K562 (cell line): ENCODE measurements at regions not wholly inside any gene's neighbourhood (a gene's known extent, or its start where the extent isn't known, plus 50 kb on each side); places are given as distances from the start of the nearest gene placed in this dataset.

Source experiments
- ATAC-seq: fragments of 200-7000 bp; cut with Tn5 transposase; 3 replicates; pipeline ENCODE4 v1.9.1; 2020; ENCODE audit warnings: moderate library complexity
- BruUV-seq: library from RNA; stranded (reverse); fragments of 400-500 nt; replicated peaks from 2 replicates; lab custom pipeline; 2021; lab: Mats Ljungman, UMichigan
- CTCF ChIA-PET: fragments of 300-600 bp; formaldehyde crosslinking; extraction: SDS; loops from one replicate; lab custom pipeline; 2021; ENCODE audit warnings: low intra/inter-chr PET ratio; lab: Yijun Ruan, JAX
- POLR2A ChIA-PET: fragments of 300-600, 350-650 bp; sonication (Branson Sonifier 250); formaldehyde crosslinking; extraction: SDS; loops from one replicate; lab custom pipeline; 2021; ENCODE audit warnings: antibody characterized with exemption, inconsistent platforms; lab: Yijun Ruan, JAX
- DNase-seq, 4 experiments: peaks; one replicate each; pipeline versions ENCODE4 v3.0.0 to v3.0.0-alpha.2; 2011 to 2018; ENCODE audit warnings: low spot score in 3 of 4, mixed read lengths in 3 of 4; ENCODE audit errors: extremely low read depth in 1 of 4
- FAIRE-seq: peaks from 2 replicates; lab custom pipeline; 2011; peaks lifted over from hg19 to GRCh38; lab: Jason Lieb, UNC
- H2AFZ ChIP-seq: 2 replicates; pipeline ENCODE4 v1.6.0; 2011; ENCODE audit warnings: low read depth, low read length, control low read depth, inconsistent platforms
- H3K27ac ChIP-seq: fragments of 200-600 bp; 3 replicates; pipeline ENCODE4 v1.8.0; 2011; ENCODE audit warnings: low read depth, mild to moderate bottlenecking, control low read depth, inconsistent platforms, low read length, moderate library complexity, mixed read lengths; ENCODE audit errors: extremely low read depth
- H3K27me3 ChIP-seq, 2 experiments: fragments of 300-600 bp in 1 of 2; 2 replicates in 1 of 2; 3 replicates in 1 of 2; pipeline versions ENCODE4 v1.6.0 to v1.8.0; 2011; ENCODE audit warnings: inconsistent platforms in 2 of 2, low read length in 2 of 2, mild to moderate bottlenecking in 1 of 2, mixed read lengths in 1 of 2, moderate library complexity in 1 of 2; ENCODE audit not compliant: control insufficient read depth in 2 of 2, insufficient read depth in 2 of 2
- H3K36me3 ChIP-seq: fragments of 300-600 bp; 3 replicates; pipeline ENCODE4 v1.8.0; 2011; ENCODE audit warnings: mild to moderate bottlenecking, low read length, inconsistent platforms; ENCODE audit not compliant: control insufficient read depth, insufficient read depth
- H3K4me1 ChIP-seq, 2 experiments: fragments of 200-600 bp in 1 of 2; replicated peaks in 1 of 2; 2 replicates in 1 of 2; 3 replicates in 1 of 2; pipeline versions ENCODE4 v1.5.1 to v1.8.0; 2011; ENCODE audit warnings: inconsistent platforms in 2 of 2, low read length in 2 of 2, mild to moderate bottlenecking in 1 of 2, mixed read lengths in 1 of 2, moderate library complexity in 1 of 2; ENCODE audit not compliant: control insufficient read depth in 2 of 2, insufficient read depth in 2 of 2
- H3K4me2 ChIP-seq: 2 replicates; pipeline ENCODE4 v1.6.1; 2011; ENCODE audit warnings: low read length, control low read depth, inconsistent platforms, mixed read lengths; ENCODE audit not compliant: insufficient read depth
- H3K4me3 ChIP-seq: fragments of 200-600 bp; sonication (generic), shearing (Covaris generic); 2 replicates; pipeline ENCODE4 v1.5.1; 2016; ENCODE audit warnings: control low read depth, inconsistent platforms
- H3K79me2 ChIP-seq: fragments of 200-600 bp; 3 replicates; pipeline ENCODE4 v1.8.0; 2011; ENCODE audit warnings: low read length, inconsistent platforms; ENCODE audit not compliant: control insufficient read depth, insufficient read depth
- H3K9ac ChIP-seq, 2 experiments: 2 replicates each; pipeline versions ENCODE4 v1.6.0 to v1.6.1; 2011; ENCODE audit warnings: low read depth in 2 of 2, low read length in 2 of 2, control low read depth in 1 of 2, inconsistent platforms in 1 of 2, mild to moderate bottlenecking in 1 of 2, mixed read lengths in 1 of 2; ENCODE audit not compliant: insufficient read depth in 1 of 2
- H3K9me1 ChIP-seq: one replicate; pipeline ENCODE4 v1.6.0; 2011; ENCODE audit warnings: inconsistent platforms, mild to moderate bottlenecking, low read length, moderate library complexity; ENCODE audit not compliant: control insufficient read depth, insufficient read depth
- H3K9me3 ChIP-seq: replicated peaks from 2 replicates; pipeline ENCODE4 v1.5.1; 2011; ENCODE audit warnings: low read depth, low read length, inconsistent platforms; ENCODE audit not compliant: control insufficient read depth, insufficient read depth
- H4K20me1 ChIP-seq: replicated peaks from 2 replicates; pipeline ENCODE4 v1.6.1; 2011; ENCODE audit warnings: low read length, inconsistent platforms, mixed read lengths; ENCODE audit not compliant: control insufficient read depth, insufficient read depth
- CREB1 ChIP-seq, 2 experiments: sonication (generic) in 1 of 2; formaldehyde crosslinking in 1 of 2; IDR thresholded peaks; 2 replicates each; pipeline versions ENCODE4 v1.6.1 to v1.8.0; 2012 to 2022; ENCODE audit warnings: inconsistent platforms in 1 of 2, mild to moderate bottlenecking in 1 of 2, missing genetic modification reagents in 1 of 2, moderate library complexity in 1 of 2
- FUS ChIP-seq: fragments of 200-400 bp; formaldehyde crosslinking; optimal IDR thresholded peaks from 2 replicates; pipeline ENCODE3; 2017; ENCODE audit warnings: low read depth, low read length
- KDM1A ChIP-seq, 2 experiments: fragments of 450-650 bp; IDR thresholded peaks; 2 replicates each; pipeline ENCODE4 v1.6.1; 2016; ENCODE audit warnings: mild to moderate bottlenecking in 2 of 2
- MCM3 ChIP-seq: fragments of 450-650 bp; IDR thresholded peaks from 2 replicates; pipeline ENCODE4 v1.6.1; 2016
- MITF ChIP-seq: IDR thresholded peaks from 2 replicates; pipeline ENCODE4 v1.6.1; 2014; ENCODE audit warnings: antibody characterized with exemption
- POLR2B ChIP-seq: fragments of 450-650 bp; IDR thresholded peaks from 2 replicates; pipeline ENCODE4 v1.6.1; 2018; ENCODE audit warnings: low read depth; ENCODE audit not compliant: partially characterized antibody
- POLR3G ChIP-seq: IDR thresholded peaks from 2 replicates; pipeline ENCODE4 v1.6.1; 2011; ENCODE audit not compliant: insufficient read length, insufficient replicate concordance; ENCODE audit errors: extremely low read depth
- RAD51 ChIP-seq: fragments of 450-650 bp; IDR thresholded peaks from 2 replicates; pipeline ENCODE4 v1.7.1; 2016; ENCODE audit warnings: low read depth, mild to moderate bottlenecking, borderline replicate concordance
- XRCC3 ChIP-seq: fragments of 450-650 bp; IDR thresholded peaks from 2 replicates; pipeline ENCODE4 v1.6.1; 2017; ENCODE audit warnings: mild to moderate bottlenecking, moderate library complexity
- ZKSCAN8 ChIP-seq: fragments of 200-800 bp; sonication (Bioruptor generic); IDR thresholded peaks from 2 replicates; pipeline ENCODE4 v1.6.1; 2016; ENCODE audit warnings: missing genetic modification characterization, missing compliant biosample characterization
- ZNF124 ChIP-seq: sonication (generic); formaldehyde crosslinking; IDR thresholded peaks from 2 replicates; pipeline ENCODE4 v1.8.1; 2022; ENCODE audit warnings: missing genetic modification reagents
- ZNF239 ChIP-seq: fragments of 250-450 bp; sonication (Bioruptor Pico); IDR thresholded peaks from 2 replicates; pipeline ENCODE4 v1.4.0; 2020; ENCODE audit warnings: mild to moderate bottlenecking
- ZNF311 ChIP-seq: fragments of 250-450 bp; sonication (Bioruptor Pico); IDR thresholded peaks from 2 replicates; pipeline ENCODE4 v1.4.0; 2020; ENCODE audit warnings: mild to moderate bottlenecking, moderate library complexity
- ZNF354B ChIP-seq: fragments of 250-450 bp; sonication (Bioruptor Pico); IDR thresholded peaks from 2 replicates; pipeline ENCODE4 v1.4.0; 2020
- ZNF785 ChIP-seq: fragments of 250-450 bp; sonication (Bioruptor Pico); IDR thresholded peaks from 2 replicates; pipeline ENCODE4 v1.4.0; 2020; ENCODE audit warnings: mild to moderate bottlenecking
- WGBS: fragments of 100-300 bp; shearing (Covaris generic); methylation state at CpG from one replicate; pipeline ENCODE4 v1.1.6; 2016; ENCODE audit warnings: low coverage, mixed read lengths; ENCODE audit not compliant: insufficient coverage; ENCODE audit errors: missing lambda C conversion rate; 5-methylcytosine and 5-hydroxymethylcytosine counted together
- in situ Hi-C: fragments of 300-500 bp; cut with MboI; formaldehyde crosslinking; loops from 4 replicates; pipeline ENCODE4 v1.15.0; 2018; ENCODE audit warnings: inconsistent platforms, mixed read lengths
- intact Hi-C: fragments of 100-400 bp; cut with micrococcal nuclease; formaldehyde crosslinking; loops from 2 replicates; pipeline ENCODE4 v1.14.2; 2022

- no peak for DNase-seq
- Histone ChIP-seq H3K9me1 (no peaks in the 10 kb centered on the region), H3K27ac (no peak overlapping the region), H3K27me3 (no peaks in the 10 kb centered on the region; a peak in 1 of 5 replicates), H3K4me3 (no peak overlapping the region), H3K79me2 (no peaks in the 10 kb centered on the region)
- in situ Hi-C loops = no loop called here
- TF ChIP-seq ZNF785 (CRISPR knock-in tag) = no peak
- TF ChIP-seq MCM3 = no peak
- no peak for TF ChIP-seq ZNF311 (CRISPR knock-in tag)
- TF ChIP-seq FUS = no peak
- no peak for TF ChIP-seq ZNF124 (CRISPR knock-in tag)
- TF ChIP-seq POLR3G = no peak
- no peak for TF ChIP-seq RAD51
- TF ChIP-seq ZKSCAN8 (CRISPR knock-in tag) = no peak
- TF ChIP-seq CREB1 (IDR thresholded peaks at IDR 0.05) = no peak
- no peak for TF ChIP-seq CREB1 (CRISPR knock-in tag; IDR thresholded peaks at IDR 0.05)
- TF ChIP-seq KDM1A (IDR thresholded peaks at IDR 0.05) = no peak
- no peak for TF ChIP-seq ZNF239 (CRISPR knock-in tag)
- no peak for TF ChIP-seq ZNF354B (CRISPR knock-in tag)
- no peak for TF ChIP-seq POLR2B
- no peak for TF ChIP-seq MITF
- no peak for TF ChIP-seq XRCC3
- TF ChIP-seq, all 486 proteins: peak for 0
- 1% methylated on average over 7 of the region's 8 CpGs for WGBS
- no peaks in the 10 kb centered on the region for H4K20me1 ChIP-seq
- POLR2A ChIA-PET = interaction anchor here (0.6 kb wide), 1 partner anchor 245 kb away, joined by 3 read pairs; no protein-coding TSS in a partner anchor
- FAIRE-seq (no peak), ATAC-seq (no peak)
- no peaks in the 10 kb centered on the region for H3K9me3 ChIP-seq
- BruUV-seq = no TSS peak
- CTCF ChIA-PET = no interaction called here
- no peaks in the 10 kb centered on the region for H3K36me3 ChIP-seq
- no peak overlapping the region for H3K9ac ChIP-seq
- intact Hi-C loops = no loop called here
- no peak overlapping the region for H2AFZ ChIP-seq
- H3K4me2 ChIP-seq = no peak overlapping the region
- H3K4me1 ChIP-seq = no peaks in the 10 kb centered on the region
These were observed 154.1 kb upstream of the KLHL29 start for GRCh38 chr2:23230885-23231284.
